HCT116 (cell line): ENCODE measurements at regions not wholly inside any gene's neighbourhood (a gene's known extent, or its start where the extent isn't known, plus 50 kb on each side); places are given as distances from the start of the nearest gene placed in this dataset.
A peak's percentile ranks its signal among the peaks of the same experiment; 100 is the strongest.

Source experiments
- CTCF ChIP-seq, 3 experiments: fragments of 200-600 bp in 1 of 3; sonication (generic) in 1 of 3; IDR thresholded peaks in 2 of 3; conservative IDR thresholded peaks in 1 of 3; 2 replicates each; pipeline ENCODE4 v1.5.1; 2012 to 2017; ENCODE audit warnings: low read depth in 2 of 3, low read length in 2 of 3, antibody characterized with exemption in 1 of 3, borderline replicate concordance in 1 of 3, control low read depth in 1 of 3, mild to moderate bottlenecking in 1 of 3, mixed read lengths in 1 of 3, mixed run types in 1 of 3, moderate library complexity in 1 of 3; ENCODE audit not compliant: insufficient read depth in 1 of 3
- ELF1 ChIP-seq: IDR thresholded peaks from 2 replicates; pipeline ENCODE4 v1.6.1; 2012; ENCODE audit warnings: low read depth, borderline replicate concordance
- EZH2 ChIP-seq: fragments of 200-600 bp; sonication (generic); IDR thresholded peaks from 2 replicates; pipeline ENCODE4 v1.6.1; 2017; ENCODE audit warnings: antibody characterized with exemption, mixed run types
- FOSL1 ChIP-seq: IDR thresholded peaks from 2 replicates; pipeline ENCODE4 v1.6.1; 2012; ENCODE audit warnings: low read depth
- MAX ChIP-seq: IDR thresholded peaks from 2 replicates; pipeline ENCODE4 v1.6.1; 2012
- POLR2AphosphoS5 ChIP-seq: IDR thresholded peaks from 2 replicates; pipeline ENCODE4 v1.6.1; 2011; ENCODE audit warnings: mild to moderate bottlenecking, low read depth, low read length, moderate library complexity
- REST ChIP-seq: IDR thresholded peaks from 2 replicates; pipeline ENCODE4 v1.6.1; 2012; ENCODE audit warnings: low read depth
- SP1 ChIP-seq: IDR thresholded peaks from 2 replicates; pipeline ENCODE4 v1.6.1; 2012; ENCODE audit warnings: low read depth

GRCh38 chr10:90136731-90137316, 435.4 kb downstream of the KIF20B start:
- TF ChIP-seq POLR2AphosphoS5 (no peak), CTCF (IDR thresholded peaks at IDR 0.05 in 2 of 3, conservative IDR thresholded peaks at IDR 0.05 in 1 of 3; ENCODE audit: borderline replicate concordance in 1 of 3, insufficient read depth in 1 of 3, low read depth in 2 of 3, low read length in 2 of 3) (no peak), MAX (peak; percentile 47; the same call in 1 of the 2 replicates), REST (no peak), ELF1 (no peak), FOSL1 (no peak), EZH2 (no peak), SP1 (peak; percentile 3; the same call in 1 of the 2 replicates)
